ENCODE measurements at regions not wholly inside any gene's neighbourhood (a gene's known extent, or its start where the extent isn't known, plus 50 kb on each side); places are given as distances from the start of the nearest gene placed in this dataset.
A peak's percentile ranks its signal among the peaks of the same experiment; 100 is the strongest.

DNA sequence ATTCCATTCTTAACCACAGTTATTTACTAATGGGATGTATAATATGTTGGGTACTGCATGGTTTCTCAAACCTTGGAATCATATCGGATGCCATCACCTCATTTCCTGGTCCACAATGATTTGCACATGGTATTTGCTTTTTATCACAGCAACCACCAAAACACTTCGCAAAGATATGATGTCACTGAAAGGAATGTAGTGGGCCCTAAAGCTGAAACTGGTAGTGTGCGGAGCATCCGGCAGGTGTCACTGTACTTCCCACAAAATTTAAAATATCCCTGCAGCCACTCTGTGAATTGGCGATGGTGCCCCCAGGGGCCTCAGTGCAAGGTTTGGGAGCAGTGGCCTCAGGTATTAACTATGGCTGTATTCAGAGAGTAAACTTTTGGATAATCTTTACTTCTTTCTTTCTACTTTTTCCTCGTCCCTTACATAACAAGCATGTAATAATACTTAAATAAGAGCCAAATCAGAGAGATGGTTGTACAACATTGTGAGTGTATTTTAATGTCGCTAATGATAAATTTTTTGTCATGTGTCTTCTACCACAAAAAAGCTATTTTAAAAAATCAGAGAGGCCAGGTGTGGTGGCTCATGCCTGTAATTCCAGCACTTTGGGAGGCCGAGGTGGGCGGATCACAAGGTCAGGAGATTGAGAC, 66.2 kb downstream of the FAM241B start (continued):
- TF ChIP-seq, protein P1, sequence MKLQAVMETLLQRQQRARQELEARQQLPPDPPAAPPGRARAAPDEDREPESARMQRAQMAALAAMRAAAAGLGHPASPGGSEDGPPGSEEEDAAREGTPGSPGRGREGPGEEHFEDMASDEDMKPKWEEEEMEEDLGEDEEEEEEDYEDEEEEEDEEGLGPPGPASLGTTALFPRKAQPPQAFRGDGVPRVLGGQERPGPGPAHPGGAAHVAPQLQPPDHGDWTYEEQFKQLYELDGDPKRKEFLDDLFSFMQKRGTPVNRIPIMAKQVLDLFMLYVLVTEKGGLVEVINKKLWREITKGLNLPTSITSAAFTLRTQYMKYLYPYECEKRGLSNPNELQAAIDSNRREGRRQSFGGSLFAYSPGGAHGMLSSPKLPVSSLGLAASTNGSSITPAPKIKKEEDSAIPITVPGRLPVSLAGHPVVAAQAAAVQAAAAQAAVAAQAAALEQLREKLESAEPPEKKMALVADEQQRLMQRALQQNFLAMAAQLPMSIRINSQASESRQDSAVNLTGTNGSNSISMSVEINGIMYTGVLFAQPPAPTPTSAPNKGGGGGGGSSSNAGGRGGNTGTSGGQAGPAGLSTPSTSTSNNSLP (IDR thresholded peaks at IDR 0.05; ENCODE audit: borderline replicate concordance, low read depth, low read length) = 0 out of 2 replicates have a peak, but pooled peaks have one; percentile 20
- peak; percentile 92 for TF ChIP-seq ATF7 (IDR thresholded peaks at IDR 0.05)

DNA sequence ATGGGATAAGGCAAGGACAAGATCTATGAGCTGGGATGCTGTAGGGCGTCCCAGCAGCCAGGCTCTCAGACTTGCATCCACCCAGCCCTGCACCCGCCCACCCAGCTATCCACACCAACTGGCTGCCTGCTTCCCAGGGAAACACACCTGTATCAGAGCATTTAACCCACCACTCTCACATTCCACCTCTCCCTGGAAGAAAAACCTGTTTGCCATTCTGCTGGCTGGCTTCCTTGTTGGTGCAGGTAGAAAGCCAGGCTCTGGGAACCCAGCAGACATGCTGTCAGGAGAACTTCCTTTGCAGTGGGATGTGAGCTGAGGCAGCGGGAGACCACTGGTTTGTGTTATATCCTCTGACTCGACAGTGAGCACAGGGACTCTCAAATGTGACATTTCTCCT, 67.0 kb downstream of the FAM241B start:
- H3K27ac ChIP-seq (ENCODE audit: extremely low read depth, low read depth, low read length) = no peak overlapping the region
- FAIRE-seq (no peak), ATAC-seq (no peak), DNase-seq (ENCODE audit: extremely low read depth in 1 of 4, low spot score in 3 of 4) (no peak)
- TF ChIP-seq ZNF668 (CRISPR knock-in tag; IDR thresholded peaks at IDR 0.05) (no peak), STAG1 (CRISPR knock-in tag; IDR thresholded peaks at IDR 0.05; ENCODE audit: borderline replicate concordance) (no peak)
- BruUV-seq (replicated peaks) = no TSS peak
- in situ Hi-C loops (cut with MboI) = no loop called here
- no peaks in the 10 kb centered on the region for H3K4me1 ChIP-seq (replicated peaks in 1 of 2; ENCODE audit: control insufficient read depth in 2 of 2, insufficient read depth in 2 of 2, low read length in 2 of 2)
- H3K9me1 ChIP-seq (ENCODE audit: control insufficient read depth, insufficient read depth, low read length) = no peaks in the 10 kb centered on the region
- no peaks in the 10 kb centered on the region for H3K79me2 ChIP-seq (ENCODE audit: control insufficient read depth, insufficient read depth, low read length)
- 0% methylated on average over 3 of the region's 4 CpGs for WGBS (ENCODE audit: insufficient coverage, low coverage, missing lambda C conversion rate)
- H3K27me3 ChIP-seq (ENCODE audit: control insufficient read depth in 2 of 2, insufficient read depth in 2 of 2, low read length in 2 of 2) = peaks cover 0 to 7% of the 10 kb centered on the region in 2 experiments; a peak in 2 of 5 replicates
- ChIA-PET POLR2A (no interaction called here), CTCF (ENCODE audit: low intra/inter-chr PET ratio) (interaction anchor here (0.6 to 2.3 kb wide), 2 partner anchors 20 to 58 kb away, joined by 4 to 9 read pairs; no protein-coding TSS in a partner anchor)
- H3K4me3 ChIP-seq = no peak overlapping the region
- H4K20me1 ChIP-seq (replicated peaks; ENCODE audit: control insufficient read depth, insufficient read depth, low read length) = no peaks in the 10 kb centered on the region
- intact Hi-C loops (cut with micrococcal nuclease) = loop anchor here (10.0 kb wide), 1 partner anchor 218 kb away; no protein-coding TSS in a partner anchor
- no peak overlapping the region for H3K4me2 ChIP-seq (ENCODE audit: insufficient read depth, low read length)
- H3K9me3 ChIP-seq (replicated peaks; ENCODE audit: control insufficient read depth, insufficient read depth, low read depth, low read length) = no peaks in the 10 kb centered on the region
- no peak overlapping the region for H3K9ac ChIP-seq (ENCODE audit: insufficient read depth in 1 of 2, low read depth in 2 of 2, low read length in 2 of 2)
- H2AFZ ChIP-seq (ENCODE audit: low read depth, low read length) = no peak overlapping the region
- no peaks in the 10 kb centered on the region for H3K36me3 ChIP-seq (ENCODE audit: control insufficient read depth, insufficient read depth, low read length)

Measured in K562 (cell line).